ENCODE measurements at regions not wholly inside any gene's neighbourhood (a gene's known extent, or its start where the extent isn't known, plus 50 kb on each side); places are given as distances from the start of the nearest gene placed in this dataset.

GRCh38 chr15:93168910-93169309 is 79.9 kb upstream of the RGMA start:
- H3K18ac ChIP-seq (ENCODE audit: low read depth in 1 of 2, low read length in 2 of 2): no peak overlapping the region
- H4K8ac ChIP-seq (ENCODE audit: low read length): no peak overlapping the region
- no peak overlapping the region for H3K27ac ChIP-seq (ENCODE audit: low read length, poor library complexity, severe bottlenecking)
- H2BK15ac ChIP-seq (ENCODE audit: low read depth, poor library complexity, severe bottlenecking): no peak overlapping the region
- H3K9me3 ChIP-seq (ENCODE audit: control insufficient read depth, low read length): no peaks in the 10 kb centered on the region
- no peaks in the 10 kb centered on the region for H3K36me3 ChIP-seq (ENCODE audit: control insufficient read depth in 1 of 2, insufficient read depth in 2 of 2, low read depth in 1 of 2, low read length in 2 of 2)
- no peak overlapping the region for H3K4me2 ChIP-seq (ENCODE audit: low read length, poor library complexity, severe bottlenecking)
- H3K27me3 ChIP-seq (ENCODE audit: control insufficient read depth in 1 of 2, insufficient read depth in 1 of 2, low read length in 2 of 2): peaks cover 0 to 6% of the 10 kb centered on the region in 2 experiments
- no peak for DNase-seq
- no peak overlapping the region for H2BK120ac ChIP-seq (ENCODE audit: low read depth, low read length)
- H2BK12ac ChIP-seq (ENCODE audit: low read length in 2 of 2): no peak overlapping the region
- H3K79me1 ChIP-seq (replicated peaks; ENCODE audit: low read length, poor library complexity, severe bottlenecking): no peaks in the 10 kb centered on the region
- H3K4ac ChIP-seq (ENCODE audit: low read depth in 1 of 2, low read length in 2 of 2): no peak overlapping the region
- no peak overlapping the region for H2BK5ac ChIP-seq (ENCODE audit: low read depth, low read length, poor library complexity, severe bottlenecking)
- H4K91ac ChIP-seq (ENCODE audit: low read length): no peak overlapping the region
- no peak overlapping the region for H2AFZ ChIP-seq (ENCODE audit: low read depth, low read length)
- no peak overlapping the region for H2AK5ac ChIP-seq (ENCODE audit: low read length, severe bottlenecking)
- WGBS: 80% methylated on average over 2 of the region's 2 CpGs
- no peak overlapping the region for H3K4me3 ChIP-seq (ENCODE audit: insufficient read depth in 1 of 2, low read depth in 1 of 2, low read length in 2 of 2)
- no peak overlapping the region for H3K9ac ChIP-seq (ENCODE audit: low read length)
- no peak overlapping the region for H3K23ac ChIP-seq (ENCODE audit: low read length in 2 of 2)
- no peak overlapping the region for H3K14ac ChIP-seq (ENCODE audit: low read length in 2 of 2)
- no peaks in the 10 kb centered on the region for H3K4me1 ChIP-seq (ENCODE audit: control insufficient read depth, insufficient read depth, low read depth, low read length)

- 49% methylated on average over 4 of the region's 4 CpGs for WGBS
- H3K14ac ChIP-seq (ENCODE audit: low read length in 2 of 2): no peak overlapping the region
- H4K8ac ChIP-seq (ENCODE audit: low read length): no peak overlapping the region
Measured at GRCh38 chr15:93167291-93167690, 78.3 kb upstream of the RGMA start.

DNA sequence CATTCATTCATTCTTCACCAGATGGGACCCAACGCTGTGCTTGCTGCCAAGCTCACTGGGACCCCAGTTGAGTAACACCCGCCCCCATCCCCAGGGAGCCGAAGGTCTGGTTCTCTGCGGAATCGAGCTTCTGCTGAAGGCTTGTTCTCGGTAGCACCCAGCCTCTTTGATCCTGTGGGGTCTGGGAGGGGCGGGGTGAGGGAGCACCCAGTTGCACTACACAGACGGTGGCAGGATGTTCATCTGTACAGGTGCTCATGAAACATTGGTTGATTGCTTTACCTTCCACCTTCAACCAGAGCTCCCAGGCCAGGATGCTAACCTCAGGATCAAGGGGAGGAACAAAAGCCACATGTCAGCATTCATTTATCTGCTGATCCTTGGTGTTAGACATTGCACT is 77.7 kb upstream of the RGMA start:
- Histone ChIP-seq H3K4ac (ENCODE audit: low read depth in 1 of 2, low read length in 2 of 2) (no peak overlapping the region), H4K91ac (ENCODE audit: low read length) (no peak overlapping the region), H2AK5ac (ENCODE audit: low read length, severe bottlenecking) (no peak overlapping the region), H3K36me3 (ENCODE audit: control insufficient read depth in 1 of 2, insufficient read depth in 2 of 2, low read depth in 1 of 2, low read length in 2 of 2) (no peaks in the 10 kb centered on the region), H3K14ac (ENCODE audit: low read length in 2 of 2) (no peak overlapping the region), H3K9ac (ENCODE audit: low read length) (no peak overlapping the region), H3K9me3 (ENCODE audit: control insufficient read depth, low read length) (no peaks in the 10 kb centered on the region), H3K4me3 (ENCODE audit: insufficient read depth in 1 of 2, low read depth in 1 of 2, low read length in 2 of 2) (no peak overlapping the region), H3K4me1 (ENCODE audit: control insufficient read depth, insufficient read depth, low read depth, low read length) (no peaks in the 10 kb centered on the region), H4K8ac (ENCODE audit: low read length) (no peak overlapping the region), H3K18ac (ENCODE audit: low read depth in 1 of 2, low read length in 2 of 2) (no peak overlapping the region), H2BK12ac (ENCODE audit: low read length in 2 of 2) (no peak overlapping the region), H2BK5ac (ENCODE audit: low read depth, low read length, poor library complexity, severe bottlenecking) (no peak overlapping the region), H3K79me1 (replicated peaks; ENCODE audit: low read length, poor library complexity, severe bottlenecking) (no peaks in the 10 kb centered on the region), H3K27me3 (ENCODE audit: control insufficient read depth in 1 of 2, insufficient read depth in 1 of 2, low read length in 2 of 2) (peaks cover 0 to 9% of the 10 kb centered on the region in 2 experiments), H3K27ac (ENCODE audit: low read length, poor library complexity, severe bottlenecking) (no peak overlapping the region), H2BK120ac (ENCODE audit: low read depth, low read length) (no peak overlapping the region), H3K4me2 (ENCODE audit: low read length, poor library complexity, severe bottlenecking) (no peak overlapping the region), H2BK15ac (ENCODE audit: low read depth, poor library complexity, severe bottlenecking) (no peak overlapping the region), H2AFZ (ENCODE audit: low read depth, low read length) (no peak overlapping the region), H3K23ac (ENCODE audit: low read length in 2 of 2) (no peak overlapping the region)
- WGBS: 79% methylated on average over 8 of the region's 8 CpGs
- DNase-seq: no peak

More at GRCh38 chr15:93167291-93167690, 78.3 kb upstream of the RGMA start:
- no peak for DNase-seq
- Histone ChIP-seq H2AK5ac (ENCODE audit: low read length, severe bottlenecking) (no peak overlapping the region), H3K4me3 (ENCODE audit: insufficient read depth in 1 of 2, low read depth in 1 of 2, low read length in 2 of 2) (no peak overlapping the region), H4K91ac (ENCODE audit: low read length) (no peak overlapping the region), H2BK120ac (ENCODE audit: low read depth, low read length) (no peak overlapping the region), H3K9ac (ENCODE audit: low read length) (no peak overlapping the region), H3K18ac (ENCODE audit: low read depth in 1 of 2, low read length in 2 of 2) (no peak overlapping the region), H3K36me3 (ENCODE audit: control insufficient read depth in 1 of 2, insufficient read depth in 2 of 2, low read depth in 1 of 2, low read length in 2 of 2) (no peaks in the 10 kb centered on the region), H3K4ac (ENCODE audit: low read depth in 1 of 2, low read length in 2 of 2) (no peak overlapping the region), H3K27ac (ENCODE audit: low read length, poor library complexity, severe bottlenecking) (no peak overlapping the region), H2BK15ac (ENCODE audit: low read depth, poor library complexity, severe bottlenecking) (no peak overlapping the region), H3K79me1 (replicated peaks; ENCODE audit: low read length, poor library complexity, severe bottlenecking) (no peaks in the 10 kb centered on the region), H3K4me2 (ENCODE audit: low read length, poor library complexity, severe bottlenecking) (no peak overlapping the region), H2AFZ (ENCODE audit: low read depth, low read length) (no peak overlapping the region), H3K9me3 (ENCODE audit: control insufficient read depth, low read length) (no peaks in the 10 kb centered on the region), H3K27me3 (ENCODE audit: control insufficient read depth in 1 of 2, insufficient read depth in 1 of 2, low read length in 2 of 2) (peaks cover 0 to 9% of the 10 kb centered on the region in 2 experiments), H3K4me1 (ENCODE audit: control insufficient read depth, insufficient read depth, low read depth, low read length) (no peaks in the 10 kb centered on the region), H3K23ac (ENCODE audit: low read length in 2 of 2) (no peak overlapping the region), H2BK5ac (ENCODE audit: low read depth, low read length, poor library complexity, severe bottlenecking) (no peak overlapping the region), H2BK12ac (ENCODE audit: low read length in 2 of 2) (no peak overlapping the region)

DNA sequence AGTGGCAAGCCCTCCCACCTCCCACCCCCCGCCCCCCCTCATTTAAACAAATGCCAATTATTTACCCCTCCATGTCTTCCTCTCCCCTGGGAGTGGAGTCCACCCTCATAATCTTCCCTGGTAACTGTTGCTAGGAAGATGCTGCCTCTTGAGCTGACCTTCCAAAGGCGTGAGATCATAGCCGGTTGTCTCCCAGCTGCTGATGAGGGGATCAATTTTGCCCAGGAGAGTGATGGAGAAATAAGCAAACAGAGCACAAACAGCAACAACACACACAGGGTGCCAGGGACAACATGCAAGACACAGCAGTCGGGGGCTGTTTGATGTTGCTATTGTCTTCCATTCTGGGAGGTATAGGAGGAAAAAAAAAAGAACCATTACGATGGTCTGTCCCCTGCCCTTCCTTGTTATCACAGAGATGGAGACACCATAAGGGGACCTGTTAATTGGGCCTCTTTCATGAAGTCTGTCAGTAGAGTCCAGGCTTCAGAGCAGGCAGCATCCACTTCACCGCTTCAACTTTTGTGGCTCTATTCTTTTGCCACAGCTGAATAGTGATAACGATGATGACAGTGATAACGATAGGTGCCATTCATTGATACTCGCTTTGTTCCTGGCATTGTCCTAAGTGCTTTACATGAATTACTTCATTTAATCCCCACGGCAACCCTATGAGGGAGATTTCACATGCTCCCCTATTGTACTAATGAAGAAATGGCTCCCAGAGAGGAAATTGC is 76.9 kb upstream of the RGMA start:
- H3K4ac ChIP-seq (ENCODE audit: low read depth in 1 of 2, low read length in 2 of 2): no peak overlapping the region
- no peak for DNase-seq
- H2BK120ac ChIP-seq (ENCODE audit: low read depth, low read length): no peak overlapping the region
- H3K27me3 ChIP-seq (ENCODE audit: control insufficient read depth in 1 of 2, insufficient read depth in 1 of 2, low read length in 2 of 2): peaks cover 0 to 9% of the 10 kb centered on the region in 2 experiments
- no peaks in the 10 kb centered on the region for H3K79me1 ChIP-seq (replicated peaks; ENCODE audit: low read length, poor library complexity, severe bottlenecking)
- H3K4me3 ChIP-seq (ENCODE audit: insufficient read depth in 1 of 2, low read depth in 1 of 2, low read length in 2 of 2): no peak overlapping the region
- no peak overlapping the region for H2BK12ac ChIP-seq (ENCODE audit: low read length in 2 of 2)
- H4K8ac ChIP-seq (ENCODE audit: low read length): no peak overlapping the region
- no peak overlapping the region for H3K23ac ChIP-seq (ENCODE audit: low read length in 2 of 2)
- no peak overlapping the region for H3K14ac ChIP-seq (ENCODE audit: low read length in 2 of 2)
- H3K27ac ChIP-seq (ENCODE audit: low read length, poor library complexity, severe bottlenecking): no peak overlapping the region
- no peak overlapping the region for H2BK15ac ChIP-seq (ENCODE audit: low read depth, poor library complexity, severe bottlenecking)
- no peak overlapping the region for H2AFZ ChIP-seq (ENCODE audit: low read depth, low read length)
- H3K36me3 ChIP-seq (ENCODE audit: control insufficient read depth in 1 of 2, insufficient read depth in 2 of 2, low read depth in 1 of 2, low read length in 2 of 2): no peaks in the 10 kb centered on the region
- H3K9ac ChIP-seq (ENCODE audit: low read length): no peak overlapping the region
- H3K9me3 ChIP-seq (ENCODE audit: control insufficient read depth, low read length): no peaks in the 10 kb centered on the region
- H3K4me1 ChIP-seq (ENCODE audit: control insufficient read depth, insufficient read depth, low read depth, low read length): no peaks in the 10 kb centered on the region
- H4K91ac ChIP-seq (ENCODE audit: low read length): no peak overlapping the region
- no peak overlapping the region for H3K4me2 ChIP-seq (ENCODE audit: low read length, poor library complexity, severe bottlenecking)
- H2AK5ac ChIP-seq (ENCODE audit: low read length, severe bottlenecking): no peak overlapping the region
- no peak overlapping the region for H3K18ac ChIP-seq (ENCODE audit: low read depth in 1 of 2, low read length in 2 of 2)
- WGBS: 84% methylated on average over 7 of the region's 10 CpGs
- H2BK5ac ChIP-seq (ENCODE audit: low read depth, low read length, poor library complexity, severe bottlenecking): no peak overlapping the region
